Activated naive CD4-positive, alpha-beta T cell treated with anti-CD3 and anti-CD28 coated beads, Interleukin-2, amount 10 ng/mL, durations not matched to agents 7 days and 5 days (primary cell): ENCODE measurements at regions not wholly inside any gene's neighbourhood (a gene's known extent, or its start where the extent isn't known, plus 50 kb on each side); places are given as distances from the start of the nearest gene placed in this dataset.

ENCODE experiments used
- CTCF ChIA-PET: fragments of 350-600 bp; sonication (Branson Sonifier 250); formaldehyde crosslinking; loops from one replicate; lab custom pipeline; 2021; ENCODE audit warnings: antibody characterized with exemption; lab: Charles Lee
- DNase-seq: peaks from one replicate; pipeline ENCODE4 v3.0.0-alpha.2; 2020
- H3K27ac Mint-ChIP-seq: one replicate; pipeline ENCODE4 v1.8.0; 2021; ENCODE audit warnings: mild to moderate bottlenecking, moderate library complexity, mixed read lengths
- H3K27me3 Mint-ChIP-seq: one replicate; pipeline ENCODE4 v1.8.0; 2021; ENCODE audit warnings: mild to moderate bottlenecking, mixed read lengths
- H3K36me3 Mint-ChIP-seq: one replicate; pipeline ENCODE4 v1.8.0; 2021; ENCODE audit warnings: mixed read lengths
- H3K4me1 Mint-ChIP-seq: one replicate; pipeline ENCODE4 v1.8.0; 2021; ENCODE audit warnings: mixed read lengths
- H3K4me3 Mint-ChIP-seq: one replicate; pipeline ENCODE4 v1.8.0; 2021; ENCODE audit warnings: mild to moderate bottlenecking, moderate library complexity, mixed read lengths
- H3K9me3 Mint-ChIP-seq: one replicate; pipeline ENCODE4 v1.8.0; 2021; ENCODE audit warnings: mixed read lengths

DNA sequence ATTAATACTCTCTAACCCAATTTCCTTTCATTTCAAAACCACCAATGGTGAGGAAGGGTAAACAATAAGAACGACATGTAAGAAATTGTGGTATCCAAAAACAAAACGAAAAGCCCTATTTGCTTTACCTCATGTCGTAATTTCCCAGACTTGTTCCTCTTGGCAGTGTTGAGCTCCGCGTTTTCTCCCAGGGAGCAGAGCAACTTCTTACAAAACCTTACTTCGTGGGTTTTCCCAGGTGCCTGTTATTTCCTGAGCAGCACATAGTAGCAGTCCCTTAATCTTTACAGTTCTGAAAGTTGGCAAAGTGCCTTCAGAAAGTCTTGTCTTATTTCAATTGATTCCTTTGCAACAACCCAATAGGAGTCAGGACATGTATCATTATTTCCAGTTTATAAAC is 207.9 kb upstream of the MARCKS start:
- Mint-ChIP-seq H3K27ac (no peak overlapping the region), H3K27me3 (no peaks in the 10 kb centered on the region), H3K9me3 (no peaks in the 10 kb centered on the region), H3K4me1 (no peaks in the 10 kb centered on the region), H3K36me3 (no peaks in the 10 kb centered on the region), H3K4me3 (no peak overlapping the region)
- CTCF ChIA-PET: no interaction called here
- DNase-seq: no peak

DNA sequence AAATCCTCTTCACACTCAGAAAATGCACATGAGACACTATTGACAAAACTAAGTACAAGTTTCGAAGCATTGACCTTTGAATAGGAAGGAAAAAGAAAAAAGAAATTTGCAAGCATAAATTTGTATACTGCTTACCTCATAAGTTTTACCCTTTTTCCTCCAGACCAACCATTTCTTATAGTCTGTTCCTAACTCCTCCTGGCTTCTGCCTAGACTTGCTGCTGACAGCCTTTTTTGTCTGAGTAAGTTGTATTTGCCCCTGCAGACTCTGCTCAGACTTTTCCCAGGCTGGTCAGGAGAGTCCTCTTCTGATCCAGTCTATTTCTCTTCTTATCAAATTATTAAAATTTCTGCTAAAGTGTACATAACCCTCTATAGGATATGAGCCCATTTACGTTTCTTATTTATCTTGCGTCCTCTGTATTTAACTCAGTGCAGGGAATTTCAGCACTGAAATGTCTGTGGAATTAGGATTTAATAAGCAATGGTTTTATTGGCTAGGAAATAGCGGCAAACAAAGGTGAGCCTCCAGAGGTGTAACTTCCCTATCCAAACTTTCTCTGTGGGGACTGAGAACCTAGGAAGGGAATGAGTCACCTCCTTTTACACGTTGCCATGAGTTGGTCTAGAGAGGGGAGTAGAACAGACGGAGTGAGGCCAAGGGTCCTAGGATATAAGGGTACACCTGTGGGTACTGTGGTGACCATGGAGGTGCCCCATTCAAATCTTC is 207.1 kb upstream of the MARCKS start:
- no peak overlapping the region for H3K4me3 Mint-ChIP-seq
- H3K4me1 Mint-ChIP-seq: no peaks in the 10 kb centered on the region
- no peak overlapping the region for H3K27ac Mint-ChIP-seq
- CTCF ChIA-PET: no interaction called here
- no peaks in the 10 kb centered on the region for H3K36me3 Mint-ChIP-seq
- H3K9me3 Mint-ChIP-seq: no peaks in the 10 kb centered on the region
- no peaks in the 10 kb centered on the region for H3K27me3 Mint-ChIP-seq
- DNase-seq: no peak

- no peaks in the 10 kb centered on the region for H3K9me3 Mint-ChIP-seq
Measured at GRCh38 chr6:113650610-113650979, 206.6 kb upstream of the MARCKS start.

DNA sequence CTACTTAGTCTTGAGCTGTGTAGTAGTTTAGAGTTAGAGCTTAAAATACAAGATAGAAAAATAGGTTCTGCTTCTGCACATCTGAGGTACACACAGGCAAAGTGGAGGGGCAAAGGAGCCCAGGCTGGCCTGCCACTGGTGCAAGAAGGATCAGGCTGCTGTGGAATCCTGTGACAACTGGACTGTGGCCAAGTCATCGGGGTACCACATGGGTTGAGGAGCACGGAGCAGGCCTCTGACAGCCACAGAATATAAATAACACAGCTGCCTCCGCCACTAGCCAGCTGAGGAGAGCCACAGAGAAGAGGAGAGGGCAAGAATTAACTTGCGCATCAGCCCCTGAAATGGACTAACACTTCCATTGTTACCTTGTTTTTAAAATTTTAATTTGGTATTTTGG is 206.0 kb upstream of the MARCKS start:
- Mint-ChIP-seq H3K9me3 (no peaks in the 10 kb centered on the region), H3K27ac (no peak overlapping the region), H3K27me3 (no peaks in the 10 kb centered on the region), H3K4me3 (no peak overlapping the region), H3K4me1 (no peaks in the 10 kb centered on the region), H3K36me3 (no peaks in the 10 kb centered on the region)
- no peak for DNase-seq
- CTCF ChIA-PET: no interaction called here

More at GRCh38 chr6:113650610-113650979, 206.6 kb upstream of the MARCKS start:
- no peak for DNase-seq
- Mint-ChIP-seq H3K4me1 (no peaks in the 10 kb centered on the region), H3K4me3 (no peak overlapping the region), H3K27me3 (no peaks in the 10 kb centered on the region), H3K27ac (no peak overlapping the region), H3K36me3 (no peaks in the 10 kb centered on the region)
- CTCF ChIA-PET: no interaction called here

GRCh38 chr6:113651920-113652319 is 205.2 kb upstream of the MARCKS start:
- Mint-ChIP-seq H3K4me3 (no peak overlapping the region), H3K9me3 (no peaks in the 10 kb centered on the region), H3K36me3 (no peaks in the 10 kb centered on the region), H3K4me1 (no peaks in the 10 kb centered on the region), H3K27me3 (no peaks in the 10 kb centered on the region), H3K27ac (no peak overlapping the region)
- no peak for DNase-seq
- CTCF ChIA-PET: no interaction called here

- Mint-ChIP-seq H3K4me1 (no peaks in the 10 kb centered on the region), H3K36me3 (no peaks in the 10 kb centered on the region), H3K4me3 (no peak overlapping the region), H3K27ac (no peak overlapping the region), H3K27me3 (no peaks in the 10 kb centered on the region), H3K9me3 (no peaks in the 10 kb centered on the region)
- DNase-seq: no peak
- CTCF ChIA-PET: no interaction called here
Measured at GRCh38 chr6:113653275-113653674, 203.9 kb upstream of the MARCKS start.

- Mint-ChIP-seq H3K27ac (no peak overlapping the region), H3K36me3 (no peaks in the 10 kb centered on the region), H3K4me3 (no peak overlapping the region), H3K27me3 (no peaks in the 10 kb centered on the region), H3K4me1 (no peaks in the 10 kb centered on the region), H3K9me3 (no peaks in the 10 kb centered on the region)
- CTCF ChIA-PET: no interaction called here
- DNase-seq: no peak
Measured at GRCh38 chr6:113654396-113654795, 202.7 kb upstream of the MARCKS start.

- H3K27me3 Mint-ChIP-seq: no peaks in the 10 kb centered on the region
- H3K4me3 Mint-ChIP-seq: no peak overlapping the region
- CTCF ChIA-PET: no interaction called here
- no peaks in the 10 kb centered on the region for H3K4me1 Mint-ChIP-seq
- H3K27ac Mint-ChIP-seq: no peak overlapping the region
- DNase-seq: no peak
- no peaks in the 10 kb centered on the region for H3K36me3 Mint-ChIP-seq
- H3K9me3 Mint-ChIP-seq: no peaks in the 10 kb centered on the region
Measured at GRCh38 chr6:113655761-113656160, 201.4 kb upstream of the MARCKS start.

DNA sequence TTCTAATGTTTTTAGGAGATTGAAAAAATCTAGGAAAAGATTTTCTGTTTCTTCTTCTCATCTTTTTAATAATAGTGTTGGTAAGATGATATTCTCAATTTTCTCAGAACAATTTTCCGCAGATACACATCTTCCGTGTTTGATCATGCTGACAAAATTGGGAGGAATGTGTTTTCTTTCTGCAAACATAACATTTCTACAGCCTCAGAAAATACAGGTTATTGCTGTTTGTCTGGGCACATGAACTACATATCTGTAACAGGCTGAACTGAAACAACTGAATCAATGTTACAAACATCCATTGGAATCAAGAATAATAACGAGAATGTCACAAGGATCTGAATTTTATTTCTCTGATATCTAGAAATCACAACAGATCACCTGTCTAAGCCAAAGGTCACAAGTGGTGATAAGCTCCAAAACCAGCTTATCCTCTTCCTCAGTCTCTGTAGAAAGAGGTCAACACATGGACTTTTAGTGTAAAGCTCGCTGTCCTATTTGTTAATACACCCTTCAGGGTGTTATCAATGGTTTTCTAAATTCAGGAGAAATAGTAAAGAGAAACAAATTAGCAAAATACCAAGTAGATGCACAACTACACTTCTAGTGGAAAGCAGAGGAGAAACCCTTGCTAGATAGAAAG is 197.3 kb upstream of the MARCKS start:
- Mint-ChIP-seq H3K9me3 (no peaks in the 10 kb centered on the region), H3K27me3 (no peaks in the 10 kb centered on the region), H3K36me3 (no peaks in the 10 kb centered on the region), H3K4me1 (no peaks in the 10 kb centered on the region), H3K27ac (no peak overlapping the region), H3K4me3 (no peak overlapping the region)
- no peak for DNase-seq
- CTCF ChIA-PET: no interaction called here

DNA sequence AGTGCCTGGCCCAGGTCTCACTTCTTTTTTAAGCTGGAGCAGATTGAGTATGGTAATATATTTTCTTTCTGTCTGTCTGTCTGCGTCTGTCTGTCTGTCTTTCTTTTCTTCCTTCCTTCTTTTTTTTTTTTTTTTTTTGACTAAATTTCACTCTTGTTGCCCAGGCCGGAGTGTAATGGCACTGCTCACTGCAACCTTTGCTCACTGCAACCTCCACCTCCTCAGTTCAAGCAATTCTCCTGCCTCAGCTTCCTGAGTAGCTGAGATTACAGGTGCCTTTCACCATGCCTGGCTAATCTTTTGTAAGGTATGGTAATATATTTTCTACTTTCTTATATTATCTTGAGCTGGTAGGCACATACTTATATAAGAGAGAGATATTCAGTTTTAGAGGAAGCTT is 196.3 kb upstream of the MARCKS start:
- Mint-ChIP-seq H3K4me1 (no peaks in the 10 kb centered on the region), H3K9me3 (no peaks in the 10 kb centered on the region), H3K4me3 (no peak overlapping the region), H3K36me3 (no peaks in the 10 kb centered on the region), H3K27ac (no peak overlapping the region), H3K27me3 (no peaks in the 10 kb centered on the region)
- no peak for DNase-seq
- CTCF ChIA-PET: no interaction called here

- CTCF ChIA-PET: no interaction called here
- H3K27ac Mint-ChIP-seq: no peak overlapping the region
- H3K9me3 Mint-ChIP-seq: no peaks in the 10 kb centered on the region
- DNase-seq: no peak
- no peak overlapping the region for H3K4me3 Mint-ChIP-seq
- no peaks in the 10 kb centered on the region for H3K36me3 Mint-ChIP-seq
- no peaks in the 10 kb centered on the region for H3K27me3 Mint-ChIP-seq
- H3K4me1 Mint-ChIP-seq: no peaks in the 10 kb centered on the region
Measured at GRCh38 chr6:113662093-113662665, 195.0 kb upstream of the MARCKS start.

GRCh38 chr6:113662688-113663333 is 194.3 kb upstream of the MARCKS start:
- no peaks in the 10 kb centered on the region for H3K36me3 Mint-ChIP-seq
- no peaks in the 10 kb centered on the region for H3K4me1 Mint-ChIP-seq
- H3K27ac Mint-ChIP-seq: no peak overlapping the region
- H3K4me3 Mint-ChIP-seq: no peak overlapping the region
- CTCF ChIA-PET: no interaction called here
- no peak for DNase-seq
- no peaks in the 10 kb centered on the region for H3K27me3 Mint-ChIP-seq
- no peaks in the 10 kb centered on the region for H3K9me3 Mint-ChIP-seq

GRCh38 chr6:113664909-113665308 is 192.2 kb upstream of the MARCKS start:
- no peaks in the 10 kb centered on the region for H3K9me3 Mint-ChIP-seq
- no peaks in the 10 kb centered on the region for H3K4me1 Mint-ChIP-seq
- no peak overlapping the region for H3K27ac Mint-ChIP-seq
- CTCF ChIA-PET: no interaction called here
- no peaks in the 10 kb centered on the region for H3K36me3 Mint-ChIP-seq
- no peak overlapping the region for H3K4me3 Mint-ChIP-seq
- H3K27me3 Mint-ChIP-seq: no peaks in the 10 kb centered on the region
- DNase-seq: no peak

DNA sequence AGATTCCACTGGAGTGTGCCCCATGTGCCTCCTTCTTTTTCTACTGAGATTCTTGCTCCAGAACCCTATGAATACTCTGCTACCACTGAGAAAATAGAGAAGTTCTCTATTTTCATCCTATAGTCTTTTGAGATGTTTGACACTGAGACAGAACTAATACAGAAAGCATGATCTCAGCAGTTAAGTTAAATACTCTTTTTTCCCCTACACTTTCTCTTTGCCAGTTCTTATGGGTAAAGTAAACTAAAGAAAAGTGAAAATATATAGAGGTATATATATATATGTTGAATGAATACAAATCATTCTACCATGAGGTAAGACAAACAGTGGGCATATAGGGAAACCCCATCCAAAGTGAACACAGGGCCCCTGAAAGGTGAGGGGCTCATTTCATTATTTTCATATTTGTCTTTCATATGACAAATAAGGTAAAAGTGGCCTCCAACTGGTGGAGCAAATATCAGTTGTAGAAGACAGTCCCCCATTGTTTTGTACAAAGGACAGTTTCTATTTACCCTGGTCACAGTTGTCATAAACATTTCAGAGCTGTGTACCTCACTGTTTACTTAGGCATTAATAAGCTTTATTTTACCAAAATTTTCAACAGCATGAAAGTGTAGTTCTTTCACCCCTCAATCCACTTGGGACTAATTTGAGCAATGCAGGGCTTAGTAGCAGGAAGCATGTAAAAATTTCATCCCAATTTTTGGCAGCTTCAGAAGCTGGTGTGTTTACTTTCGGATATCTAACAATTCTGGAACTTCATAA is 188.3 kb upstream of the MARCKS start:
- Mint-ChIP-seq H3K36me3 (no peaks in the 10 kb centered on the region), H3K4me3 (no peak overlapping the region), H3K27me3 (no peaks in the 10 kb centered on the region), H3K27ac (no peak overlapping the region), H3K4me1 (no peaks in the 10 kb centered on the region), H3K9me3 (no peaks in the 10 kb centered on the region)
- no peak for DNase-seq
- CTCF ChIA-PET: no interaction called here
